Colonic mucosa (tissue), 4 donors: ENCODE measurements at regions not wholly inside any gene's neighbourhood (a gene's known extent, or its start where the extent isn't known, plus 50 kb on each side); places are given as distances from the start of the nearest gene placed in this dataset.

ENCODE experiments used
- DNase-seq: peaks from one replicate; pipeline ENCODE4 v3.0.0-alpha.2; 2020
- H3K27ac ChIP-seq: fragments of 200-600 bp; one replicate; pipeline ENCODE4 v1.8.0; 2021
- H3K27me3 ChIP-seq: fragments of 200-600 bp; one replicate; pipeline ENCODE4 v1.8.0; 2021
- H3K36me3 ChIP-seq: fragments of 200-600 bp; one replicate; pipeline ENCODE4 v1.8.0; 2021
- H3K4me1 ChIP-seq: fragments of 200-600 bp; one replicate; pipeline ENCODE4 v1.8.0; 2021; ENCODE audit warnings: mild to moderate bottlenecking
- H3K4me3 ChIP-seq: fragments of 200-600 bp; one replicate; pipeline ENCODE4 v1.8.0; 2021
- H3K9ac ChIP-seq, 2 donors: one replicate each; pipeline ENCODE4 v1.7.0; 2013; ENCODE audit warnings: control low read depth in 2 of 2, low read depth in 2 of 2, low read length in 2 of 2
- H3K9me3 ChIP-seq: fragments of 200-600 bp; one replicate; pipeline ENCODE4 v1.8.0; 2021
- CTCF ChIP-seq: fragments of 200-600 bp; IDR thresholded peaks from one replicate; pipeline ENCODE4 v1.8.0; 2022; ENCODE audit warnings: antibody characterized with exemption, mild to moderate bottlenecking
- intact Hi-C: fragments of 100-400 bp; cut with DNase I; formaldehyde crosslinking; loops from one replicate; pipeline ENCODE4 v1.14.1; 2022
- donor health status: healthy.
- donor health status: DM: no; HTN: no; CAD: no.
- donor health status: DM: no; HTN: no; CAD: no.

- no peaks in the 10 kb centered on the region for H3K36me3 ChIP-seq
- peaks cover 10% of the 10 kb centered on the region for H3K4me1 ChIP-seq
- DNase-seq = no peak
- H3K9me3 ChIP-seq = no peaks in the 10 kb centered on the region
- no peak overlapping the region for H3K4me3 ChIP-seq
- H3K27ac ChIP-seq = no peak overlapping the region
- H3K27me3 ChIP-seq = no peaks in the 10 kb centered on the region
- H3K9ac ChIP-seq = no peak overlapping the region
- intact Hi-C loops = no loop called here
- TF ChIP-seq CTCF = no peak
Measured at GRCh38 chr10:78925275-78925674, 143.5 kb upstream of the ZMIZ1 start.

GRCh38 chr10:78925800-78926319, 142.9 kb upstream of the ZMIZ1 start:
- DNase-seq = no peak
- no peaks in the 10 kb centered on the region for H3K9me3 ChIP-seq
- H3K4me1 ChIP-seq = peaks cover 10% of the 10 kb centered on the region
- no peak overlapping the region for H3K4me3 ChIP-seq
- no peak overlapping the region for H3K9ac ChIP-seq
- intact Hi-C loops = no loop called here
- H3K27ac ChIP-seq = no peak overlapping the region
- TF ChIP-seq CTCF = no peak
- H3K36me3 ChIP-seq = no peaks in the 10 kb centered on the region
- no peaks in the 10 kb centered on the region for H3K27me3 ChIP-seq

- intact Hi-C loops = no loop called here
- no peaks in the 10 kb centered on the region for H3K27me3 ChIP-seq
- H3K36me3 ChIP-seq = no peaks in the 10 kb centered on the region
- DNase-seq = no peak
- H3K9ac ChIP-seq = no peak overlapping the region
- peaks cover 10% of the 10 kb centered on the region for H3K4me1 ChIP-seq
- H3K4me3 ChIP-seq = no peak overlapping the region
- H3K27ac ChIP-seq = no peak overlapping the region
- no peak for TF ChIP-seq CTCF
- H3K9me3 ChIP-seq = no peaks in the 10 kb centered on the region
Measured at GRCh38 chr10:78927257-78927995, 141.3 kb upstream of the ZMIZ1 start.

- H3K27ac ChIP-seq = no peak overlapping the region
- intact Hi-C loops = no loop called here
- no peaks in the 10 kb centered on the region for H3K27me3 ChIP-seq
- peaks cover 7% of the 10 kb centered on the region for H3K4me1 ChIP-seq
- no peak overlapping the region for H3K9ac ChIP-seq
- no peaks in the 10 kb centered on the region for H3K36me3 ChIP-seq
- no peaks in the 10 kb centered on the region for H3K9me3 ChIP-seq
- H3K4me3 ChIP-seq = no peak overlapping the region
- DNase-seq = no peak
- no peak for TF ChIP-seq CTCF
Measured at GRCh38 chr10:78928330-78928729, 140.4 kb upstream of the ZMIZ1 start.

GRCh38 chr10:78929541-78929940, 139.2 kb upstream of the ZMIZ1 start:
- Histone ChIP-seq H3K4me3 (no peak overlapping the region), H3K9ac (no peak overlapping the region), H3K27ac (no peak overlapping the region), H3K4me1 (peaks cover under 1% of the 10 kb centered on the region), H3K9me3 (no peaks in the 10 kb centered on the region), H3K36me3 (no peaks in the 10 kb centered on the region), H3K27me3 (no peaks in the 10 kb centered on the region)
- no peak for TF ChIP-seq CTCF
- intact Hi-C loops = no loop called here
- no peak for DNase-seq
